ENCODE measurements at regions not wholly inside any gene's neighbourhood (a gene's known extent, or its start where the extent isn't known, plus 50 kb on each side); places are given as distances from the start of the nearest gene placed in this dataset.

DNA sequence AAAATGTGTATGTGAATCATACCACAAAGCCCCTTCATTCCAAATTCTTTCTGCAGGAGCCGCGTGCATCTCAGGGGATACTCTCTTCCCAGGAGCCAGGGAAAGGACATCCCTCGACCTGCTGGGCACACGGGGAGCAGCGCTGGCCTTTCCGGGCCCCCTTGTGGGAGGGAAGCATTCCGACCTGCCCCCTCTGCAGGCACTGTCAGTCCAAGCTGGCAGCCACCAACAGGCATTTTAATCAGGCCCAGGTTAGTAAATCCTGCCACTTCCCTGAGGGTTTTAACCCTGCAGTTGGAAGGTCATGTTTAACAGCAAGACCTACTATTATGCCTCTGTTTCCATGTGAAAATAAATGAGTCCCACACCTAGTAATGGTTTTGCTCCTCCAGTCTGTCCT lies 391.5 kb downstream of the SHANK2 start:
- H3K27me3 ChIP-seq (ENCODE audit: insufficient read depth, poor library complexity, severe bottlenecking) = no peaks in the 10 kb centered on the region
- no peak overlapping the region for H3K27ac ChIP-seq (ENCODE audit: poor library complexity, severe bottlenecking)
- TF ChIP-seq, protein P1, sequence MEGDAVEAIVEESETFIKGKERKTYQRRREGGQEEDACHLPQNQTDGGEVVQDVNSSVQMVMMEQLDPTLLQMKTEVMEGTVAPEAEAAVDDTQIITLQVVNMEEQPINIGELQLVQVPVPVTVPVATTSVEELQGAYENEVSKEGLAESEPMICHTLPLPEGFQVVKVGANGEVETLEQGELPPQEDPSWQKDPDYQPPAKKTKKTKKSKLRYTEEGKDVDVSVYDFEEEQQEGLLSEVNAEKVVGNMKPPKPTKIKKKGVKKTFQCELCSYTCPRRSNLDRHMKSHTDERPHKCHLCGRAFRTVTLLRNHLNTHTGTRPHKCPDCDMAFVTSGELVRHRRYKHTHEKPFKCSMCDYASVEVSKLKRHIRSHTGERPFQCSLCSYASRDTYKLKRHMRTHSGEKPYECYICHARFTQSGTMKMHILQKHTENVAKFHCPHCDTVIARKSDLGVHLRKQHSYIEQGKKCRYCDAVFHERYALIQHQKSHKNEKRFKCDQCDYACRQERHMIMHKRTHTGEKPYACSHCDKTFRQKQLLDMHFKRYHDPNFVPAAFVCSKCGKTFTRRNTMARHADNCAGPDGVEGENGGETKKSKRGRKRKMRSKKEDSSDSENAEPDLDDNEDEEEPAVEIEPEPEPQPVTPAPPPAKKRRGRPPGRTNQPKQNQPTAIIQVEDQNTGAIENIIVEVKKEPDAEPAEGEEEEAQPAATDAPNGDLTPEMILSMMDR (IDR thresholded peaks at IDR 0.05; ENCODE audit: poor library complexity, severe bottlenecking) = no peak

DNA sequence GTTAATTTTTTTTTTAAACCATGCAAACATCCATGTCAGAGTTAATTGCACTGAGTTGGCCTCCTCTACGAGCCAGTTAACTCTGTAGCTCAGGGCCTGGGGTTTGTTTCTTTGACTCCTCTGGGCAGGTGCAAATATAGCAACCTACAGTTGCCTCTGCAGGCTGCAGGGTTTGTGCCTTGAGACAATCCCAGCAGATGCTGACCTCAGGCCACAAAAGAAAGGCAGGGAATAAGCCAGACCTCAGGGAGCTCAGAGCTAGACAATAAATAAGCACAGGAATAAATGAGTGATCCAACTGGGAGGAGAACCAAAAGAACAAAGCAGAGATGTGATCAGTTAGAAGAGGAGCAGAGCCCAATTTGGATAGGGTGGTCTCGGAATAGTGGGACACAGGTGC lies 390.8 kb downstream of the SHANK2 start:
- TF ChIP-seq, protein P1 (IDR thresholded peaks at IDR 0.05; ENCODE audit: poor library complexity, severe bottlenecking) = no peak
- ATAC-seq (ENCODE audit: low read depth) (no peak), DNase-seq (ENCODE audit: low spot score) (no peak)
- Histone ChIP-seq H3K4me1 (ENCODE audit: insufficient read depth, poor library complexity, severe bottlenecking) (no peaks in the 10 kb centered on the region), H3K27ac (ENCODE audit: poor library complexity, severe bottlenecking) (no peak overlapping the region), H3K4me3 (ENCODE audit: severe bottlenecking) (no peak overlapping the region), H3K9me3 (ENCODE audit: severe bottlenecking) (no peaks in the 10 kb centered on the region), H3K36me3 (ENCODE audit: low read depth) (no peaks in the 10 kb centered on the region), H3K27me3 (ENCODE audit: insufficient read depth, poor library complexity, severe bottlenecking) (no peaks in the 10 kb centered on the region)

More for the DNA sequence above, 391.5 kb downstream of the SHANK2 start:
- Histone ChIP-seq H3K4me3 (ENCODE audit: severe bottlenecking) (no peak overlapping the region), H3K4me1 (ENCODE audit: insufficient read depth, poor library complexity, severe bottlenecking) (no peaks in the 10 kb centered on the region), H3K9me3 (ENCODE audit: severe bottlenecking) (no peaks in the 10 kb centered on the region), H3K36me3 (ENCODE audit: low read depth) (no peaks in the 10 kb centered on the region)
- ATAC-seq (ENCODE audit: low read depth) (no peak), DNase-seq (ENCODE audit: low spot score) (no peak)

DNA sequence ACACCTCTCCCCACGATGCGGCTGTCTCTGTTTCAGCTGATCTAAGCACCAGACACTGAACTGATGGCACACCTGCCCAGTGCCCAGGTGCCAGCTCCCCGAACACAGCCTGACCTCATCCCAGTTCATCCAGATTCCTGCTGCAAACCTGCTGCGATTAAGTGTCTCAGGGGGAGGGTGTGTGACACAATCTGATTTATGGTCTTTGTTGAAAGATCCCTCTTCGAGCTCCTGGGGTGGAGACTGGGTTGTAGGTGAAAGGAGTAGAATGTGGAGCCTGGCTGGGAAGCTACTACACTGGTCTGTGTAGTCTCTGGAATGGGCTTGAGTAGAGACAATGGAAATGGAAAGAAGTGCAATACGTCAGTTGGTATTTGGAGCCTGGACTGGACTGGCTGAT lies 390.3 kb downstream of the SHANK2 start:
- Histone ChIP-seq H3K36me3 (ENCODE audit: low read depth) (no peaks in the 10 kb centered on the region), H3K4me3 (ENCODE audit: severe bottlenecking) (no peak overlapping the region), H3K4me1 (ENCODE audit: insufficient read depth, poor library complexity, severe bottlenecking) (no peaks in the 10 kb centered on the region), H3K9me3 (ENCODE audit: severe bottlenecking) (no peaks in the 10 kb centered on the region), H3K27me3 (ENCODE audit: insufficient read depth, poor library complexity, severe bottlenecking) (no peaks in the 10 kb centered on the region), H3K27ac (ENCODE audit: poor library complexity, severe bottlenecking) (no peak overlapping the region)
- TF ChIP-seq, protein P1 (IDR thresholded peaks at IDR 0.05; ENCODE audit: poor library complexity, severe bottlenecking) = no peak
- DNase-seq (ENCODE audit: low spot score) (no peak), ATAC-seq (ENCODE audit: low read depth) (no peak)

DNA sequence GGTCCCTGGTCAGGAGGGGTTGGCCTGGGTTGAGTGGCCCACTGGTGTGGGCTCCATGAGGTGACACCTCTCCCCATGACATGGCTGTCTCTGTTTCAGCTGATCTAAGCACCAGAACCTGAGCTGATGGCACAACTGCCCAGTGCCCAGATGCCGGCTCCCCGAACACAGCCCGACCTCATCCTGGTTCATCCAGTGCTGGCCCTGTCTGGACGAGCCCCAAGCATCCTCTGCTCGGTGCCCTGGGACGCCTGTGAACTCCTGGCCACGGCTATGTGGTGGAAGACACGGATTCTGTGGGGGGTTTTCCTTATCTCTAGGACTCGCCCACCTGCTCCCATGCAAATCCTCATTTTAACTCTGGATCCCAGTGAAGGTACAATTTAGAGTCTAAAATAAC lies 389.2 kb downstream of the SHANK2 start:
- H3K36me3 ChIP-seq (ENCODE audit: low read depth) = no peaks in the 10 kb centered on the region
- no peak for DNase-seq (ENCODE audit: low spot score)
- H3K4me1 ChIP-seq (ENCODE audit: insufficient read depth, poor library complexity, severe bottlenecking) = no peaks in the 10 kb centered on the region
- no peaks in the 10 kb centered on the region for H3K9me3 ChIP-seq (ENCODE audit: severe bottlenecking)
- H3K4me3 ChIP-seq (ENCODE audit: severe bottlenecking) = no peak overlapping the region
- no peak for ATAC-seq (ENCODE audit: low read depth)
- no peak overlapping the region for H3K27ac ChIP-seq (ENCODE audit: poor library complexity, severe bottlenecking)
- TF ChIP-seq, protein P1 (IDR thresholded peaks at IDR 0.05; ENCODE audit: poor library complexity, severe bottlenecking) = no peak
- no peaks in the 10 kb centered on the region for H3K27me3 ChIP-seq (ENCODE audit: insufficient read depth, poor library complexity, severe bottlenecking)

DNA sequence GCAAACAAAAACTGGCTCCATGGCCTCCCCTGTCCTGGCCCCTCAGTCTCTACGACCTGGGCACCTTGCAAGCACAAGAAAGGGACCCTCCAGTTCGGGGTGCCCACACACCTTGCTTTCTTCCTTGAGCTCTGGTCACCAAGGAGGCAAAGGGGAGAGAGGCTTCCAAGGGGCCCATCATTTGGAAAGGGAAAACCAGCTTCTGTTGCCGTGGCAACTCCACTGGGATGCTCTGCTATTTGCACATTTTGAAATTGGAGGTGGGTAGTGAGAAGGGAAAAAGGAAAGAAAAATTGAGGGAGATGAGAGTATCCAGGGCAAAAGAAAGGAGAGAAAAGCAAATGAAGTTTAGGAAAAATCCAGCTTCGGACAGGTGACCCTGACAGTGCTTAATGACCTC lies 388.4 kb downstream of the SHANK2 start:
- Histone ChIP-seq H3K27me3 (ENCODE audit: insufficient read depth, poor library complexity, severe bottlenecking) (no peaks in the 10 kb centered on the region), H3K4me3 (ENCODE audit: severe bottlenecking) (no peak overlapping the region), H3K9me3 (ENCODE audit: severe bottlenecking) (no peaks in the 10 kb centered on the region), H3K36me3 (ENCODE audit: low read depth) (no peaks in the 10 kb centered on the region), H3K4me1 (ENCODE audit: insufficient read depth, poor library complexity, severe bottlenecking) (no peaks in the 10 kb centered on the region), H3K27ac (ENCODE audit: poor library complexity, severe bottlenecking) (no peak overlapping the region)
- ATAC-seq (ENCODE audit: low read depth) (no peak), DNase-seq (ENCODE audit: low spot score) (no peak)
- TF ChIP-seq, protein P1 (IDR thresholded peaks at IDR 0.05; ENCODE audit: poor library complexity, severe bottlenecking) = no peak

Data from RWPE2 (cell line).